ENCODE measurements at regions not wholly inside any gene's neighbourhood (a gene's known extent, or its start where the extent isn't known, plus 50 kb on each side); places are given as distances from the start of the nearest gene placed in this dataset.

- Histone ChIP-seq H3K4me3 (ENCODE audit: low read depth, low read length) (no peak overlapping the region), H3K27me3 (ENCODE audit: control insufficient read depth, insufficient read depth, low read length) (no peaks in the 10 kb centered on the region), H3K36me3 (ENCODE audit: control insufficient read depth, insufficient read depth, low read length) (no peaks in the 10 kb centered on the region)
- no peak for TF ChIP-seq CTCF (IDR thresholded peaks at IDR 0.05; ENCODE audit: insufficient read depth, low read depth, low read length)
- peak; percentile 52 for DNase-seq (ENCODE audit: low read depth)
- ChIA-PET CTCF (interaction anchor here (0.8 to 1.6 kb wide), 3 partner anchors 10 to 168 kb away, joined by 3 to 4 read pairs (median 3); no protein-coding TSS in a partner anchor), POLR2A (interaction anchor here (0.6 kb wide), 2 partner anchors 255 to 321 kb away, joined by 3 to 4 read pairs; no protein-coding TSS in a partner anchor)
Measured at GRCh38 chr5:9861666-9862256, 231.6 kb upstream of the TAS2R1 start.

DNA sequence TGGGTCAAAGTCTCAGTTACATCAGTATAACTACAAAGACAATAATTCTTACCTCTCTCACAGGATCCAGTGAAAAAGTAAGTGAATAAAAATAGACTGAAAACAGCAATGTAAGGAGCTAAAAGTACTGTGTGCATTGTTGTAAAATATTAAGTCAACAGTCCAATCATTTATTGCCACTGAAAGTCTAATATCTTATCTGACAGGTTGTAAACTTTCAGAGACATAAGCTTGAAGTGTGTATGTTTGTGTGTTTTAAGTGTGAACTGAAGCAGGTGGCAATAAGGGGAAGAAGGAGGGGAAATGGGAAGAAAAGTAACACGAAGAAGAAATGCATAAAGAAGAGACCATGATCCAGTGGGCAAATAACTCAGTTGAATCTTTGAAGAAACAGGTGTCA lies 229.7 kb upstream of the TAS2R1 start:
- H3K36me3 ChIP-seq (ENCODE audit: control insufficient read depth, insufficient read depth, low read length), result no peaks in the 10 kb centered on the region
- no peak for TF ChIP-seq CTCF (IDR thresholded peaks at IDR 0.05; ENCODE audit: insufficient read depth, low read depth, low read length)
- ChIA-PET POLR2A (no interaction called here), CTCF (interaction anchor here (1.1 to 1.4 kb wide), 2 partner anchors 9 to 255 kb away, joined by 3 to 4 read pairs; no protein-coding TSS in a partner anchor)
- H3K27me3 ChIP-seq (ENCODE audit: control insufficient read depth, insufficient read depth, low read length), result no peaks in the 10 kb centered on the region
- DNase-seq (ENCODE audit: low read depth), result no peak
- H3K4me3 ChIP-seq (ENCODE audit: low read depth, low read length), result no peak overlapping the region

- CTCF ChIA-PET, result interaction anchor here (1.1 kb wide), 1 partner anchor 8 kb away, joined by 3 read pairs; no protein-coding TSS in a partner anchor
- POLR2A ChIA-PET, result no interaction called here
- TF ChIP-seq CTCF (IDR thresholded peaks at IDR 0.05; ENCODE audit: insufficient read depth, low read depth, low read length), result no peak
- Histone ChIP-seq H3K27me3 (ENCODE audit: control insufficient read depth, insufficient read depth, low read length) (no peaks in the 10 kb centered on the region), H3K36me3 (ENCODE audit: control insufficient read depth, insufficient read depth, low read length) (no peaks in the 10 kb centered on the region), H3K4me3 (ENCODE audit: low read depth, low read length) (no peak overlapping the region)
- no peak for DNase-seq (ENCODE audit: low read depth)
Measured at GRCh38 chr5:9858043-9858442, 227.9 kb upstream of the TAS2R1 start.

DNA sequence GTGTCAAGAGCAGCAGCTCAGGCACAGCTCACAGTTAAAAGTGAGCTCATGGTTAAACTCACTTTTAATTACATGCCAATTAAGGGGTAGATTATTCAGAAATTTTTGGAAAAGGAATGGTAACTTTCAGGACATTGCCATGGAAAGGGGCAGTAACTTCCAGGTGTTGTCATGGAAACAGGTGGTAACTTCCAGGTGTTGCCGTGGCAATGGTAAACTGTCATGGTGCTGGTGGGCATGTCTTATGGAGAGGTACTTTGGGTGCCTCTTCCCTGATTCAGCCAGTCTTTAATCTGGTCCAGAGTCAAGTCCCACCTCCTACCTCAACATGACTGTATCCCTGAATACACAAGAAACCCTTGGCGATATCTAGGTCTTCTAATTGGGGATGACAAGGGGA lies 223.2 kb upstream of the TAS2R1 start:
- H3K36me3 ChIP-seq (ENCODE audit: control insufficient read depth, insufficient read depth, low read length), result no peaks in the 10 kb centered on the region
- no peak for DNase-seq (ENCODE audit: low read depth)
- ChIA-PET POLR2A (no interaction called here), CTCF (interaction anchor here (0.8 to 1.5 kb wide), 2 partner anchors 13 to 349 kb away, joined by 3 to 4 read pairs; no protein-coding TSS in a partner anchor)
- H3K4me3 ChIP-seq (ENCODE audit: low read depth, low read length), result no peak overlapping the region
- no peaks in the 10 kb centered on the region for H3K27me3 ChIP-seq (ENCODE audit: control insufficient read depth, insufficient read depth, low read length)
- no peak for TF ChIP-seq CTCF (IDR thresholded peaks at IDR 0.05; ENCODE audit: insufficient read depth, low read depth, low read length)

- ChIA-PET POLR2A (interaction anchor here (0.6 kb wide), 1 partner anchor 57 kb away, joined by 9 read pairs; no protein-coding TSS in a partner anchor), CTCF (interaction anchor here (0.8 to 1.5 kb wide), 4 partner anchors 12 to 349 kb away, joined by 3 to 4 read pairs (median 3); no protein-coding TSS in a partner anchor)
- H3K4me3 ChIP-seq (ENCODE audit: low read depth, low read length), result no peak overlapping the region
- no peak for TF ChIP-seq CTCF (IDR thresholded peaks at IDR 0.05; ENCODE audit: insufficient read depth, low read depth, low read length)
- no peak for DNase-seq (ENCODE audit: low read depth)
- no peaks in the 10 kb centered on the region for H3K36me3 ChIP-seq (ENCODE audit: control insufficient read depth, insufficient read depth, low read length)
- H3K27me3 ChIP-seq (ENCODE audit: control insufficient read depth, insufficient read depth, low read length), result no peaks in the 10 kb centered on the region
Measured at GRCh38 chr5:9852671-9853070, 222.5 kb upstream of the TAS2R1 start.
